HG02678 (cell line): ENCODE measurements at regions not wholly inside any gene's neighbourhood (a gene's known extent, or its start where the extent isn't known, plus 50 kb on each side); places are given as distances from the start of the nearest gene placed in this dataset.
A peak's percentile ranks its signal among the peaks of the same experiment; 100 is the strongest.

Source experiments
- ATAC-seq: cut with Tn5 transposase; IDR thresholded peaks from one replicate; pipeline ENCODE4 v1.9.1; 2021; ENCODE audit warnings: mild to moderate bottlenecking, moderate library complexity; ENCODE audit not compliant: unreplicated experiment

GRCh38 chr5:68447136-68447929 is 231.8 kb downstream of the PIK3R1 start:
- no peak for ATAC-seq

GRCh38 chr5:68449380-68449779 is 233.8 kb downstream of the PIK3R1 start:
- no peak for ATAC-seq

DNA sequence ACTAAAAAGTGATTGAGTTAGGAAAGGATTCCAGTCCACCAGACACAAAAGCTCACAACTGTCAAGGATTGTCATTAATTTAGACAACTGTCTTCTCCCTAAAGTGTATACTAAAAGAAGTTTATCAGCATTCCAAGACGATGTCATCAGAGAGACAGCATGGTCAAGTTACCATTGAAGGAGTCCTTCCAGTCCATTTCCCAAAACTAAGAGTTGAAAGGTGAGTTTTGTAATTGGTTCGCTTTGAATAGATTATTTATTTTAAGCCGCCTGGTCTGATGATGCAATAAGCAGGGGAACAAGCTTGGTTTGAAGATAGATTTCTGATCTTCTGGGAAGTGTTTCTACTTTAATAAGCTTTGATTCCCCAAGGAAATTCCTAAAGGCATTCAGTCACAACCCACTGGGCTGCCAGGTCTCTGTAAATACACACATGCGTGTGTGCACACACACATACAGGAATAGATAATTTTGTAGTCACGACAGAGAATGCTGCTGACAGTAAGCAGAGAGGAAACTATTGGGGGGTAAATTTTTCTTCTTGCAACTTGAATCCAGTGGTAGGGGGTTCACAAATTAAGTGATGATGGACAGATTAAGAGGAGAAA is 234.8 kb downstream of the PIK3R1 start:
- no peak for ATAC-seq

- no peak for ATAC-seq
These were observed 236.7 kb downstream of the PIK3R1 start for GRCh38 chr5:68452286-68452685.

- ATAC-seq = no peak
These were observed 238.6 kb downstream of the PIK3R1 start for GRCh38 chr5:68454172-68454571.

DNA sequence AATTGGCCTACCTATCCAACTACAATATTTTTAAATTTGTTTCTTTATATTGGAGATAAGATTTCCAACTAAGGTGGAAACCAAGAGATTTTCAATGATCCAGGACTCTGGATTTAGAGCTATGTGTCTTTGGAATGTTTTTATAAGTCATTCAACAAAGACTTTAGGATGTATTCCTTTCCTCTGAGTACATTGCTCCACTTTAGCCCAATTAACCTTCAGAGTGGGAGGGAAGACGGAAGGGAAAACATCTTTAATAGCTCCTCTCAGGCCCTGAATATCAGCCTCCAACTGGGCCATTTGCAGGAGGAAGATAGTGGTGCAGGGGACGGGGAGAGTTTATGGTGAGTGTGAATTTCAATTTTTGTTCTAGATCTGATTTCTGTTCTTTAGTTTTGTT is 239.2 kb downstream of the PIK3R1 start:
- no peak for ATAC-seq

- no peak for ATAC-seq
These were observed 239.7 kb downstream of the PIK3R1 start for GRCh38 chr5:68455216-68455615.

DNA sequence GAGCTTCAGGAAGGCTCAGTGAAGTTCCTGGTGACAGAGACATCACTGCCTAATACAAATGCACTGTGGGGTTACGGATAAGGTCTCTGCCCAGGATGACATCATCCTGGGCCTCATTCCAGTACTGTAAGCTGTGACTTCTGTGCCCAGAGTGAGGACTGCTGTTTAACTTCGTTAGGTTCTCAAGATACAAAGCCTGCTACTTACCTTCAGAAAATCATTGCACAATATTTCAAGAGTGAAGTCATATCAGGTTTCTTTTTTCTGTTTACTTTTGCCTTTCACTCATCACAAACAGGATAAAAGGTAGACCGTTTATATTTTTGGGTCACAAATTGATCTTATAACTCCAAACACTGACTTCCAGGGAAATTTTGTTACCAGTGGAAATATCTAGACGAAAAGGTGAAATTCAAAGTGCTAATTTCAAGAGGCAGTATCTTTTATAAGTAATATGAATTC is 241.2 kb downstream of the PIK3R1 start:
- ATAC-seq = no peak

- no peak for ATAC-seq
These were observed 241.7 kb downstream of the PIK3R1 start for GRCh38 chr5:68457285-68457684.

DNA sequence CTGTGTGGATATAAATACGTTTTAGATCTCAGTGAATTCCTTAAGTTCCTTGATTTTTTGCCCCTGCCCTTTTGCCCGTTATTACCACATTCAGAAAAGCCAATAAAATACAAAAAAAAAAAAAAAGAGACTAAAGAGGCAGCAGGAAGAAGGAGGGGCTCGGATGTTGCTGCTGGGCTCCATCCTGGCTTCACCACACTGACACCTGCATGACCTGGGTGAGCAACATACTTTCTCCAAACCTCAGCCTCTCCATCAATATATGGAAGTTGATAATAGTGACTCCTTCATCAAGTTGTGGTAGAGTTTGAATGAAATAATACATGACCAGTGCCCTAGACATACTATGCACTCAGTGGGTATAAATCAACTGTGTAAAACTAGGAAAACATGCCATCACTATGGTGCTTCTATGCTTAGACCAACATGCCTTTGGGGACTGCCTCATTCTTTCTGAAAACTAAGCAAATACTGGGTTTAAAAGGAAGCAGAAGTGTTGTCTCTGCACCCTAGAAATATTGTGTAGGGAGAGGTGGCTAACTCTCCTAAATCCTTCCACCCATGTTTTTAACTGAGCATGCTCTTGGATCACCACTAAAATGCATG is 243.0 kb downstream of the PIK3R1 start:
- ATAC-seq = no peak

DNA sequence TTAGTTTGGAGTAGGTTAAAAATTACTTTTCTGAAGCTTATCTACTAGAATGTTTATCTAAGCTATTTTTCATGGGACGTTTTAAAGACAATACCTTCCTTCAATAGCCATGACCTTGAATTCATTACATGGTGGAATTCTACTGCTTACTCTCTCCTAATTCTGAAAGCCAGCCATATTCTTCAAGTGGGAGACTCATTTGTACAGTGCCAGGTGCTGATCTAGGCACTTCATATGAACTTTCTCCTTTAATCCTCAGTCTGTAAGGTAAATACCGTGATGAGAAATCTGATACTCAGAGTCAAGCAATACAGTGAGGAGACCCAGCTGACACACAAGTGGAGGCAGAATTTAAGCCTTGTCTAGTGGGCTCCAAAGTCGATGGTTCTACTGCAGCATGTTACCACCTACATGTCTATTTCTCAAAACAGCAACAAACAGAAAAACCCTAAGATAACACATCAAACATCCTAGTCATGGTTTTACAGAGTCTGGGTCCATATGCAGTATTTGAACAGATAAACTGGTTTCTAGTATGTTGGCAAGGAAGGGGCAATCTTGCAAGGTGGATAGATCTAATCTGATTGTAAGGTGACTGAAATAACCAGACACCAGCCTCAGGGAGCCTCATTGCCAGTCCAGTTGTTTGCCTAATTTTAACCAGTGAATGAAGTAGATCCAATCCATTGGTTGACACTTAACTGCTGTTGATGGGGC is 243.7 kb downstream of the PIK3R1 start:
- ATAC-seq = no peak

GRCh38 chr5:68459810-68460139 is 244.2 kb downstream of the PIK3R1 start:
- no peak for ATAC-seq

DNA sequence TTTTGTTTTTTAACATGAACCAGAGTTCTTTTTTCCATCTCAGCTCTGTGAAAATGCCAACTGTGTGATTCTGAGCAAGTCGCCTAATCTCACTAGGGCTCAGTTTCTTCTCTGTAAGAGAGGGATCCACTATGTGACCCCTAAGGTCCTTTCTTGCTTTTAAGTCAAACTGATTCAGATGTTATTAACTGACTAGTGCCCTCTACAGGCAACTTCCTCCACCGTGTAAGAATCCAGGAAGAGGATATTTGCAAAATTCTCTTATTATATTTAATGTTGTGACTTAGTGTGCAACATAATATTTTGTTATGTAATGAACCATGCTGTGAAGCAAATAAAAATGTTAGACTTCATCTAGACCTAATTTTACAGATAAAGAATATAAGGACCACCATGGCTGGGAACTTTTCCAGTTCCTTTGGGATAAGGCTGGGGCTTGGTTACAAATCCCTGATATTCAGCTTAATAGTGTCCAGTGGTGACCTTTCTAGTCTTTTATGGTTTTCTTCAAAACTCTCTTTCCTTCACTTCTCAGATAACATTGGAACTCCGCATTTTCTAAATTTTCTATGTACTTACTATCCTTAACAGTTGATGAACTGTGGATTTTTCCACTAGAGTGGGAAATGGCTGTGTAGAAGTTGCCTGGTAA is 244.7 kb downstream of the PIK3R1 start:
- ATAC-seq = peak; percentile 63

DNA sequence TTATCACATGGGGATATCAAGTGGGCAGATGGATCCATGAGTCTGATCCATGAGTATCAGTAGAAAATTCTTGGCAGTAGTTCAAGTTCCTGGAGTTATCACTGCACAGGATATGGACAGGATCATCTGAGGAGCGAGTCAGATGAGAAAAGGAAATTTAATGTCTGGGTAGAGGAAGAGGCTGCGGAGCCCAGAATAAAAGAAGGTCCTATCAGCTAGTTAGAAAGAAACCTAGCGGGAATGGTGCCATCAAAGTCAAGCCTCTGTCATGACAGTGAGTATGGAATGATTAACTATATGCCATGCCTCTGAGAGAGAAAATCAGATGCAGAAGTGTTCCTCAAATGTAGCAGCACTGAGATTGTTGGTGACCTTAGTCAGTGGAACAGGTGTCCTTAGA is 248.1 kb downstream of the PIK3R1 start:
- no peak for ATAC-seq

GRCh38 chr5:68464424-68464823 is 248.9 kb downstream of the PIK3R1 start:
- ATAC-seq = peak; percentile 62

- ATAC-seq = no peak
These were observed 249.6 kb downstream of the PIK3R1 start for GRCh38 chr5:68465133-68465532.

DNA sequence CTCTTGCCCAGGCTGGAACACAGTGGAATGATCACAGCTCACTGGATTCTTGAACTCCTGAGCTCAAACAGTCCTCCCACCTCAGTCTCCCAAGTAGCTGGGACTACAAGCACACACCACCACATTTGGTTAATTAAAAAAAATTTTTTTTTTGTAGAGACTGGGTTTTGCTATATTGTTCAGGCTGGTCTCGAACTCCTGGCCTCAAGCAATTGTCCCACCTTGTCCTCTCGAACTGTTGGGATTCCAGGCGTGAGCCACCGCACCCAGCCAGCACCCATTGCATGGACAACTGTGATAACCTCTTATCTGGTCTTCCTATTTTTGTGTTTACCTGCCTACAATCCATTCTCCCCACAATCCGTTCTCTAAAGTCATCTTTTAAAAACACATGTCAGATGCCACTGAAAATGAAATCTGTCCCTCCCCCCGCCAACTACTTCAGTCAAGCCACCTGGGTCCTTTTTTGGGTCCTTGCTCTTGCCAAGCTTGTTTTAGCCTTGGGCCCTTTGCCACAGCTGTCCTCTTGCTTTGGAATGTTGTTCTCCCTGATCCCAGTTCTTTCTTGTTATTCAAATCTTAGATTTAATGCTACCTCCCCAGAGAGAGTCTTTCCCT is 250.5 kb downstream of the PIK3R1 start:
- no peak for ATAC-seq

- ATAC-seq = no peak
These were observed 251.7 kb downstream of the PIK3R1 start for GRCh38 chr5:68467208-68467607.

GRCh38 chr5:68467794-68468193 is 252.2 kb downstream of the PIK3R1 start:
- ATAC-seq = no peak

DNA sequence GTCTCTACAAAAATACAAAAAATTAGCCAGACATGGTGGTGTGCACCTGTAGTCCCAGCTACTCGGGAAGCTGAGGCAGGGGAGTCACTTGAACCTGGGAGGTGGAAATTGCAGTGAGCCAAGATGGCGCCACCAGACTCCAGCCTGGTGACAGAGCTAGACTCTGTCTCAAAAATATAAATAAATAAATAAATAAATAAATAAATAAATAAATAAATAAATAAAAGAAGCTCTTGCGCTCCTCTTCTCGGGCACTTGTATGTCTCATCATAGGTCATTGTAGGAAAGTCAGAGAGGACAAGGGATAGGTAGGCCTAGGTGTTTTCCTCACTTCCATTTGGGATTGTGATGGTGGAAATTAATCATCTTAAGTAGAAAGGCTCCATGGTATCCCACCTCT is 252.8 kb downstream of the PIK3R1 start:
- ATAC-seq = no peak
